Astrocyte of the cerebellum (primary cell): ENCODE measurements at regions not wholly inside any gene's neighbourhood (a gene's known extent, or its start where the extent isn't known, plus 50 kb on each side); places are given as distances from the start of the nearest gene placed in this dataset.

Experiments used
- DNase-seq: peaks from one replicate; pipeline ENCODE4 v3.0.0-alpha.2; 2011; ENCODE audit warnings: low read depth
- H3K4me3 ChIP-seq: 2 replicates; pipeline ENCODE4 v1.5.1; 2011; ENCODE audit warnings: mild to moderate bottlenecking, low read depth, low read length, moderate library complexity
- in situ Hi-C: cut with HindIII; loops from 2 replicates; pipeline ENCODE4 v1.10.0; 2017; ENCODE audit warnings: low sequenced_read_pairs
- TF ChIP-seq, protein P1 (sequence below): IDR thresholded peaks from 2 replicates; pipeline ENCODE4 v1.5.1; 2012; ENCODE audit warnings: low read length, low read depth, moderate library complexity, mild to moderate bottlenecking; ENCODE audit errors: missing control alignments

DNA sequence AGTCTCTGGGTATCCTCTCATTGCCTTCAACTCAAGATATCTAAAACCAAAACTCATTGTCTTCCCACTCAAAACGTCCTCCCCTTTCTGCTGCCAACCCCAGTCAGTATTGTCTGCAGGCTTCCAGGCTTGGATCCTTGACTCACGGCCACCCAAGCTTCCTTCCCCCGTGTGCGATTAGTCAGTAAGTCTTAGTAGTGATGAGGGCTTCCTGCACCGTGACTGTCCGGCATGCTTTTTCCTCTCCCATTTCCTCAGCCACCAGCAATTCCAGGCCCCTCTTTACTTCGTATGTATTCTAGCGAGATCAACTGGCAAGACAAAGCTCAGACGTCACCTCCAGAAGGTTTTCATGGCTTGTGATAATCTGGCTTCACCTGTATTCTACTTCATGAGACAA, 88.6 kb upstream of the DUSP22 start:
- in situ Hi-C loops: no loop called here
- DNase-seq: no peak
- TF ChIP-seq, protein P1, sequence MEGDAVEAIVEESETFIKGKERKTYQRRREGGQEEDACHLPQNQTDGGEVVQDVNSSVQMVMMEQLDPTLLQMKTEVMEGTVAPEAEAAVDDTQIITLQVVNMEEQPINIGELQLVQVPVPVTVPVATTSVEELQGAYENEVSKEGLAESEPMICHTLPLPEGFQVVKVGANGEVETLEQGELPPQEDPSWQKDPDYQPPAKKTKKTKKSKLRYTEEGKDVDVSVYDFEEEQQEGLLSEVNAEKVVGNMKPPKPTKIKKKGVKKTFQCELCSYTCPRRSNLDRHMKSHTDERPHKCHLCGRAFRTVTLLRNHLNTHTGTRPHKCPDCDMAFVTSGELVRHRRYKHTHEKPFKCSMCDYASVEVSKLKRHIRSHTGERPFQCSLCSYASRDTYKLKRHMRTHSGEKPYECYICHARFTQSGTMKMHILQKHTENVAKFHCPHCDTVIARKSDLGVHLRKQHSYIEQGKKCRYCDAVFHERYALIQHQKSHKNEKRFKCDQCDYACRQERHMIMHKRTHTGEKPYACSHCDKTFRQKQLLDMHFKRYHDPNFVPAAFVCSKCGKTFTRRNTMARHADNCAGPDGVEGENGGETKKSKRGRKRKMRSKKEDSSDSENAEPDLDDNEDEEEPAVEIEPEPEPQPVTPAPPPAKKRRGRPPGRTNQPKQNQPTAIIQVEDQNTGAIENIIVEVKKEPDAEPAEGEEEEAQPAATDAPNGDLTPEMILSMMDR: no peak
- H3K4me3 ChIP-seq: no peak overlapping the region

- in situ Hi-C loops: no loop called here
- H3K4me3 ChIP-seq: no peak overlapping the region
- no peak for DNase-seq
- TF ChIP-seq, protein P1: no peak
Observed at GRCh38 chr6:206264-206663, 86.0 kb upstream of the DUSP22 start.

- in situ Hi-C loops: no loop called here
- TF ChIP-seq, protein P1: no peak
- no peak for DNase-seq
- H3K4me3 ChIP-seq: no peak overlapping the region
Observed at GRCh38 chr6:208364-208763, 83.9 kb upstream of the DUSP22 start.

DNA sequence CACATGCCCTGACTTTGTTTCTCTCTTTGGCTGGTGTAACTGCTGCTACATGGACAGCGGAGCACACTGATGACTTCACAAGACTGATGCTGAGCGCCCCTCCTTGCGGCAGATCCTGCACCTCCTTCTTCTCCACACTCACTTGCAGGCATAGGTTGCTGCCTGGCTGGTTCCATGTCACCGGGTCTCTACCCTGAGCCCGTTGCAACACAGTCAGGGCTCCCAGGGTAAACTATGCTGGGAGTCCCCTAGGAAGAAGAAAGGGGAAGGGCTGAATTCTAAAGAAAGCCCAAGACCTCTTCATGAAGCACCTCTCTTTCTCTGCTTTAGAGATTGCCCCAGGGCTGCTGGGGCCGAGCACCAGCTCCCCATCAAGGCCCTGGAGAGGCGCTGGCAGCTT, 83.3 kb upstream of the DUSP22 start:
- in situ Hi-C loops: no loop called here
- H3K4me3 ChIP-seq: no peak overlapping the region
- TF ChIP-seq, protein P1: no peak
- DNase-seq: no peak

GRCh38 chr6:209432-210103, 82.7 kb upstream of the DUSP22 start:
- TF ChIP-seq, protein P1: no peak
- H3K4me3 ChIP-seq: no peak overlapping the region
- no peak for DNase-seq
- in situ Hi-C loops: no loop called here

GRCh38 chr6:210104-210456, 82.2 kb upstream of the DUSP22 start:
- DNase-seq: no peak
- in situ Hi-C loops: no loop called here
- TF ChIP-seq, protein P1: no peak
- H3K4me3 ChIP-seq: no peak overlapping the region

GRCh38 chr6:210778-211374, 81.4 kb upstream of the DUSP22 start:
- no peak overlapping the region for H3K4me3 ChIP-seq
- in situ Hi-C loops: no loop called here
- TF ChIP-seq, protein P1: no peak
- no peak for DNase-seq
